Body of pancreas (tissue), 4 donors: ENCODE measurements at regions not wholly inside any gene's neighbourhood (a gene's known extent, or its start where the extent isn't known, plus 50 kb on each side); places are given as distances from the start of the nearest gene placed in this dataset.

Experiments used
- CTCF ChIP-seq, 7 experiments: fragments of 450-650 bp in 4 of 7; fragments of 200-600 bp in 3 of 7; sonication (generic) in 3 of 7; IDR thresholded peaks; one replicate each; pipeline ENCODE4 v1.5.1; 2016 to 2019; ENCODE audit warnings: antibody characterized with exemption in 7 of 7
- POLR2A ChIP-seq, 3 donors: fragments of 450-650 bp; IDR thresholded peaks; one replicate each; pipeline ENCODE4 v1.6.1; 2016; ENCODE audit warnings: antibody characterized with exemption in 3 of 3, mild to moderate bottlenecking in 2 of 3

DNA sequence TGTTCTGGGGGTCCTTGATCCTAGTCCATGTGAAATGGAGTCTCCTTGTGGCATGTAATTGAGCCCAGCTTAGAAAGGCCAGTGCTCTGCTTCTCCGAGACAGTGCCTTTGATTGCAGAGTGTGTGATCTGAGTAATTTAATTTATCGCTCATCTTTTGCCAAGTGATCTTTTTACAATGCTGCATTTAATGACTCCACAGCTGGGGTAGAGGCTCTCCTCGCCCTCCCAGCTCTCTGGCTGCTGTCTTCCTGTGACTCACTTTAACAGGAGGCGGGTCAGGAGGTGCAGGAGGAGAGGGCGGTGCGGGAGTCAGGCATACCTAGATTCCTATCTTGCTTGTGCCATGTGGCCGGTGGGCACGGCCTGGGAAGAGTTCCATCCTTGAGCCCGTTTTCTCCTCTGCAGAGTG lies 113.4 kb upstream of the FOXF1 start:
- TF ChIP-seq CTCF (IDR thresholded peaks at IDR 0.05) = no peak
- no peak for TF ChIP-seq POLR2A (IDR thresholded peaks at IDR 0.05)
